HepG2 (cell line): ENCODE measurements at regions not wholly inside any gene's neighbourhood (a gene's known extent, or its start where the extent isn't known, plus 50 kb on each side); places are given as distances from the start of the nearest gene placed in this dataset.

Experiments used
- ATAC-seq: fragments of 200-7000 bp; cut with Tn5 transposase; 3 replicates; pipeline ENCODE4 v1.9.1; 2020; ENCODE audit warnings: mild to moderate bottlenecking, moderate library complexity
- BruUV-seq: library from RNA; stranded (reverse); fragments of 400-500 nt; replicated peaks from 2 replicates; lab custom pipeline; 2021; lab: Mats Ljungman, UMichigan
- CTCF ChIA-PET: fragments of 300-600 bp; formaldehyde crosslinking; extraction: SDS; loops from one replicate; lab custom pipeline; 2021; ENCODE audit warnings: low total read pairs, inconsistent platforms, low intra/inter-chr PET ratio; lab: Yijun Ruan, JAX
- POLR2A ChIA-PET: fragments of 350-600 bp; sonication (Branson Sonifier 250); formaldehyde crosslinking; loops from one replicate; lab custom pipeline; 2020; ENCODE audit warnings: antibody characterized with exemption, inconsistent platforms; lab: Yijun Ruan, JAX
- DNase-seq: peaks from one replicate; pipeline ENCODE4 v3.0.0-alpha.2; 2015; ENCODE audit warnings: low spot score
- FAIRE-seq: peaks from 3 replicates; lab custom pipeline; 2011; peaks lifted over from hg19 to GRCh38; lab: Jason Lieb, UNC
- H2AFZ ChIP-seq: one replicate; pipeline ENCODE4 v1.6.1; 2011; ENCODE audit warnings: low read length, inconsistent platforms
- H3K27ac ChIP-seq: fragments of 300-600 bp; 3 replicates; pipeline ENCODE4 v1.8.0; 2011; ENCODE audit warnings: mixed run types, mild to moderate bottlenecking, mixed read lengths, low read length, inconsistent platforms; ENCODE audit not compliant: insufficient read depth; ENCODE audit errors: extremely low read length
- H3K27me3 ChIP-seq, 2 experiments: fragments of 200-600 bp in 1 of 2; 2 replicates in 1 of 2; 3 replicates in 1 of 2; pipeline versions ENCODE4 v1.6.0 to v1.8.0; 2011; ENCODE audit warnings: low read length in 2 of 2, mild to moderate bottlenecking in 2 of 2, moderate library complexity in 2 of 2, inconsistent platforms in 1 of 2; ENCODE audit not compliant: insufficient read depth in 2 of 2, control insufficient read depth in 1 of 2
- H3K36me3 ChIP-seq, 2 experiments: fragments of 200-600 bp in 1 of 2; replicated peaks in 1 of 2; 2 replicates in 1 of 2; 3 replicates in 1 of 2; pipeline versions ENCODE4 v1.5.1 to v1.8.0; 2011; ENCODE audit warnings: low read length in 2 of 2, inconsistent platforms in 1 of 2; ENCODE audit not compliant: insufficient read depth in 2 of 2, control insufficient read depth in 1 of 2
- H3K4me1 ChIP-seq: 2 replicates; pipeline ENCODE4 v1.5.1; 2012; ENCODE audit warnings: low read length, inconsistent platforms; ENCODE audit not compliant: insufficient read depth
- H3K4me2 ChIP-seq: 2 replicates; pipeline ENCODE4 v1.6.0; 2011; ENCODE audit warnings: low read depth, low read length, inconsistent platforms
- H3K4me3 ChIP-seq, 3 experiments: fragments of 200-600 bp in 1 of 3; sonication (generic), shearing (Covaris generic) in 1 of 3; replicated peaks in 1 of 3; 2 replicates each; pipeline ENCODE4 v1.5.1; 2011 to 2016; ENCODE audit warnings: low read length in 3 of 3, inconsistent platforms in 2 of 3, low read depth in 2 of 3, mild to moderate bottlenecking in 2 of 3, control low read depth in 1 of 3, mixed read lengths in 1 of 3; ENCODE audit not compliant: insufficient read depth in 1 of 3
- H3K79me2 ChIP-seq: one replicate; pipeline ENCODE4 v1.6.1; 2011; ENCODE audit warnings: low read length, inconsistent platforms; ENCODE audit not compliant: insufficient read depth
- H3K9ac ChIP-seq: 2 replicates; pipeline ENCODE4 v1.6.0; 2011; ENCODE audit warnings: mild to moderate bottlenecking, low read depth, low read length, inconsistent platforms; ENCODE audit not compliant: insufficient read depth
- H3K9me3 ChIP-seq: 2 replicates; pipeline ENCODE4 v1.5.1; 2012; ENCODE audit warnings: mild to moderate bottlenecking, low read length
- H4K20me1 ChIP-seq: 2 replicates; pipeline ENCODE4 v1.6.0; 2011; ENCODE audit warnings: inconsistent platforms, mild to moderate bottlenecking, low read length, moderate library complexity; ENCODE audit not compliant: insufficient read depth
- FOXK2 ChIP-seq: fragments of 450-650 bp; IDR thresholded peaks from 2 replicates; pipeline ENCODE4 v1.6.1; 2016
- GMEB2 ChIP-seq: IDR thresholded peaks from 2 replicates; pipeline ENCODE4 v1.6.1; 2016; ENCODE audit warnings: missing biosample characterization, missing genetic modification reagents, low read depth
- IRF2 ChIP-seq: IDR thresholded peaks from 2 replicates; pipeline ENCODE4 v1.6.1; 2018; ENCODE audit warnings: missing genetic modification reagents, missing compliant biosample characterization
- TRAFD1 ChIP-seq: sonication (generic); formaldehyde crosslinking; IDR thresholded peaks from 2 replicates; pipeline ENCODE4 v1.5.1; 2020; ENCODE audit warnings: missing genetic modification reagents, mild to moderate bottlenecking, borderline replicate concordance
- ZNF331 ChIP-seq: sonication (generic); formaldehyde crosslinking; IDR thresholded peaks from 2 replicates; pipeline ENCODE4 v1.4.0; 2020; ENCODE audit warnings: missing genetic modification reagents
- ZNF563 ChIP-seq: sonication (generic); formaldehyde crosslinking; IDR thresholded peaks from 2 replicates; pipeline ENCODE4 v1.8.0; 2022; ENCODE audit warnings: mild to moderate bottlenecking, moderate library complexity, missing genetic modification reagents
- WGBS: methylation state at CpG from one replicate; pipeline ENCODE4 v1.1.6; 2017; ENCODE audit warnings: low lambda C conversion rate; 5-methylcytosine and 5-hydroxymethylcytosine counted together
- in situ Hi-C: cut with HindIII; loops from 2 replicates; pipeline ENCODE4 v1.10.0; 2017; ENCODE audit warnings: low pct_unique_long_range_greater_than_20kb; ENCODE audit not compliant: extremely low pct_ligation_motif_present
- intact Hi-C: fragments of 100-400 bp; cut with micrococcal nuclease; formaldehyde crosslinking; loops from one replicate; pipeline ENCODE4 v1.10.0; 2022; ENCODE audit not compliant: unreplicated experiment

GRCh38 chr10:111482621-111483216 is 405.9 kb downstream of the ADRA2A start:
- TF ChIP-seq TRAFD1 (CRISPR knock-in tag) (no peak), IRF2 (CRISPR knock-in tag) (no peak), ZNF331 (CRISPR knock-in tag) (no peak), GMEB2 (CRISPR knock-in tag) (no peak)
- H3K36me3 ChIP-seq = no peaks in the 10 kb centered on the region
- H3K79me2 ChIP-seq = no peaks in the 10 kb centered on the region
- FAIRE-seq = no peak
- no peak overlapping the region for H3K9ac ChIP-seq
- no peak overlapping the region for H3K4me2 ChIP-seq
- WGBS = 36% methylated on average over 5 of the region's 5 CpGs
- POLR2A ChIA-PET = no interaction called here
- CTCF ChIA-PET = no interaction called here
- in situ Hi-C loops = no loop called here
- BruUV-seq = no TSS peak
- no peak overlapping the region for H3K27ac ChIP-seq
- no peak overlapping the region for H2AFZ ChIP-seq
- no peaks in the 10 kb centered on the region for H4K20me1 ChIP-seq
- no peaks in the 10 kb centered on the region for H3K27me3 ChIP-seq
- no peak overlapping the region for H3K4me3 ChIP-seq
- ATAC-seq = no peak
- DNase-seq = no peak
- H3K4me1 ChIP-seq = no peaks in the 10 kb centered on the region
- H3K9me3 ChIP-seq = peaks cover 3% of the 10 kb centered on the region; the same call in 1 of the 2 replicates
- intact Hi-C loops = no loop called here

- intact Hi-C loops = no loop called here
- H3K79me2 ChIP-seq = no peaks in the 10 kb centered on the region
Measured at GRCh38 chr10:111485767-111486166, 408.9 kb downstream of the ADRA2A start.

More at GRCh38 chr10:111485767-111486166, 408.9 kb downstream of the ADRA2A start:
- POLR2A ChIA-PET = no interaction called here
- BruUV-seq = no TSS peak
- Histone ChIP-seq H2AFZ (no peak overlapping the region), H3K4me3 (no peak overlapping the region), H3K4me2 (no peak overlapping the region), H3K36me3 (no peaks in the 10 kb centered on the region), H3K9ac (no peak overlapping the region), H4K20me1 (no peaks in the 10 kb centered on the region), H3K27me3 (no peaks in the 10 kb centered on the region), H3K27ac (no peak overlapping the region), H3K4me1 (no peaks in the 10 kb centered on the region), H3K9me3 (peaks cover 33% of the 10 kb centered on the region)
- in situ Hi-C loops = no loop called here
- ATAC-seq (no peak), FAIRE-seq (no peak), DNase-seq (no peak)
- TF ChIP-seq ZNF563 (CRISPR knock-in tag) (no peak), FOXK2 (no peak)
- WGBS = 23% methylated on average over 3 of the region's 3 CpGs
- CTCF ChIA-PET = no interaction called here
